CD4-positive, alpha-beta T cell (primary cell): ENCODE measurements at regions not wholly inside any gene's neighbourhood (a gene's known extent, or its start where the extent isn't known, plus 50 kb on each side); places are given as distances from the start of the nearest gene placed in this dataset.

ENCODE experiments used
- ATAC-seq: fragments of 200-7000 bp; cut with Tn5 transposase; one replicate; pipeline ENCODE4 v1.10.0; 2022; ENCODE audit warnings: mild to moderate bottlenecking; ENCODE audit not compliant: poor library complexity
- CTCF ChIA-PET: fragments of 350-600 bp; sonication (Branson Sonifier 250); formaldehyde crosslinking; loops from one replicate; lab custom pipeline; 2021; ENCODE audit warnings: antibody characterized with exemption, inconsistent platforms; lab: Charles Lee
- POLR2A ChIA-PET: fragments of 350-600 bp; sonication (Branson Sonifier 250); formaldehyde crosslinking; loops from one replicate; lab custom pipeline; 2021; ENCODE audit warnings: antibody characterized with exemption, inconsistent platforms; lab: Charles Lee
- DNase-seq, 14 experiments: peaks; one replicate each; pipeline ENCODE4 v3.0.0-alpha.2; 2013 to 2020; ENCODE audit warnings: mixed read lengths in 2 of 14
- H3K27ac ChIP-seq, 2 donors: one replicate each; pipeline versions ENCODE4 v1.5.1 to v1.7.0; 2013; ENCODE audit warnings: low read length in 2 of 2, low read depth in 1 of 2, mild to moderate bottlenecking in 1 of 2
- H3K27me3 ChIP-seq, 2 experiments: 1 replicate in 1 of 2; 2 replicates in 1 of 2; pipeline versions ENCODE4 v1.6.1 to v1.7.0; 2013; ENCODE audit warnings: low read length in 2 of 2, control low read depth in 1 of 2, mild to moderate bottlenecking in 1 of 2, moderate library complexity in 1 of 2; ENCODE audit not compliant: insufficient read depth in 2 of 2, control insufficient read depth in 1 of 2
- H3K36me3 ChIP-seq: one replicate; pipeline ENCODE4 v1.6.1; 2013; ENCODE audit warnings: low read length, control low read depth; ENCODE audit not compliant: insufficient read depth
- H3K4me1 ChIP-seq: one replicate; pipeline ENCODE4 v1.6.1; 2013; ENCODE audit warnings: low read length, control low read depth; ENCODE audit not compliant: insufficient read depth
- H3K4me3 ChIP-seq: one replicate; pipeline ENCODE4 v1.5.1; 2013; ENCODE audit warnings: mild to moderate bottlenecking, low read length, moderate library complexity
- H3K9me3 ChIP-seq, 2 experiments: 1 replicate in 1 of 2; 2 replicates in 1 of 2; pipeline versions ENCODE4 v1.6.1 to v1.7.0; 2013; ENCODE audit warnings: low read length in 2 of 2, mild to moderate bottlenecking in 2 of 2, control low read depth in 1 of 2, moderate library complexity in 1 of 2; ENCODE audit not compliant: control insufficient read depth in 1 of 2, insufficient read depth in 1 of 2
- H3K27ac Mint-ChIP-seq: one replicate; pipeline ENCODE4 v1.8.0; 2020; ENCODE audit warnings: mixed read lengths
- H3K27me3 Mint-ChIP-seq: one replicate; pipeline ENCODE4 v1.8.0; 2021; ENCODE audit warnings: mixed read lengths
- H3K36me3 Mint-ChIP-seq: one replicate; pipeline ENCODE4 v1.8.0; 2021; ENCODE audit warnings: low read depth, mixed read lengths
- H3K4me1 Mint-ChIP-seq: one replicate; pipeline ENCODE4 v1.8.0; 2021; ENCODE audit warnings: low read depth, mixed read lengths
- H3K4me3 Mint-ChIP-seq: one replicate; pipeline ENCODE4 v1.8.0; 2020; ENCODE audit warnings: mild to moderate bottlenecking, mixed read lengths
- H3K9me3 Mint-ChIP-seq: one replicate; pipeline ENCODE4 v1.8.0; 2020; ENCODE audit warnings: mixed read lengths
- CTCF ChIP-seq: fragments of 200-600 bp; IDR thresholded peaks from one replicate; pipeline ENCODE4 v1.8.0; 2022; ENCODE audit warnings: antibody characterized with exemption, mild to moderate bottlenecking
- intact Hi-C, 2 experiments: fragments of 100-400 bp; cut with DNase I in 1 of 2; cut with micrococcal nuclease in 1 of 2; formaldehyde crosslinking; loops; one replicate each; pipeline versions ENCODE4 v1.15.1 to v1.9.0; 2023 to 2025; cut with DNase I, micrococcal nuclease

GRCh38 chr2:11912980-11913379 lies 166.5 kb downstream of the LPIN1 start:
- no peaks in the 10 kb centered on the region for H3K4me1 Mint-ChIP-seq
- CTCF ChIA-PET, result no interaction called here
- peaks cover 6% of the 10 kb centered on the region for H3K9me3 Mint-ChIP-seq
- H3K27ac Mint-ChIP-seq, result no peak overlapping the region
- intact Hi-C loops, result no loop called here
- Histone ChIP-seq H3K27me3 (no peaks in the 10 kb centered on the region), H3K36me3 (no peaks in the 10 kb centered on the region), H3K4me3 (no peak overlapping the region), H3K4me1 (no peaks in the 10 kb centered on the region), H3K27ac (no peak overlapping the region), H3K9me3 (no peaks in the 10 kb centered on the region)
- no peaks in the 10 kb centered on the region for H3K27me3 Mint-ChIP-seq
- ATAC-seq, result no peak
- no peaks in the 10 kb centered on the region for H3K36me3 Mint-ChIP-seq
- POLR2A ChIA-PET, result no interaction called here
- no peak for DNase-seq
- no peak overlapping the region for H3K4me3 Mint-ChIP-seq
- TF ChIP-seq CTCF, result no peak

- Mint-ChIP-seq H3K36me3 (no peaks in the 10 kb centered on the region), H3K4me3 (no peak overlapping the region), H3K9me3 (peaks cover 6% of the 10 kb centered on the region), H3K4me1 (no peaks in the 10 kb centered on the region), H3K27me3 (no peaks in the 10 kb centered on the region), H3K27ac (no peak overlapping the region)
- no peaks in the 10 kb centered on the region for H3K9me3 ChIP-seq
- ChIA-PET CTCF (no interaction called here), POLR2A (no interaction called here)
- intact Hi-C loops, result no loop called here
- no peaks in the 10 kb centered on the region for H3K36me3 ChIP-seq
- no peak overlapping the region for H3K4me3 ChIP-seq
- H3K27ac ChIP-seq, result no peak overlapping the region
- H3K27me3 ChIP-seq, result no peaks in the 10 kb centered on the region
- no peak for TF ChIP-seq CTCF
- no peak for DNase-seq
- H3K4me1 ChIP-seq, result no peaks in the 10 kb centered on the region
- no peak for ATAC-seq
These were observed 168.0 kb downstream of the LPIN1 start for GRCh38 chr2:11914455-11914854.

GRCh38 chr2:11915650-11916049 lies 169.2 kb downstream of the LPIN1 start:
- intact Hi-C loops, result no loop called here
- POLR2A ChIA-PET, result no interaction called here
- H3K9me3 ChIP-seq, result no peaks in the 10 kb centered on the region
- H3K27me3 ChIP-seq, result no peaks in the 10 kb centered on the region
- CTCF ChIA-PET, result no interaction called here
- Mint-ChIP-seq H3K9me3 (peaks cover 6% of the 10 kb centered on the region), H3K27me3 (no peaks in the 10 kb centered on the region), H3K27ac (no peak overlapping the region), H3K36me3 (no peaks in the 10 kb centered on the region), H3K4me1 (peaks cover under 1% of the 10 kb centered on the region), H3K4me3 (no peak overlapping the region)
- no peaks in the 10 kb centered on the region for H3K4me1 ChIP-seq
- no peak for ATAC-seq
- no peak overlapping the region for H3K27ac ChIP-seq
- TF ChIP-seq CTCF, result no peak
- DNase-seq, result no peak
- no peaks in the 10 kb centered on the region for H3K36me3 ChIP-seq
- no peak overlapping the region for H3K4me3 ChIP-seq
